Ascending aorta (tissue), 2 donors: ENCODE measurements at regions not wholly inside any gene's neighbourhood (a gene's known extent, or its start where the extent isn't known, plus 50 kb on each side); places are given as distances from the start of the nearest gene placed in this dataset.

Experiments used
- DNase-seq, 2 donors: peaks; one replicate each; pipeline ENCODE4 v3.0.0-alpha.2; 2019; ENCODE audit warnings: low spot score in 2 of 2
- H3K27ac ChIP-seq, 2 donors: fragments of 200-600 bp; sonication (generic); one replicate each; pipeline ENCODE4 v1.5.1; 2016 to 2017; ENCODE audit warnings: mild to moderate bottlenecking in 1 of 2
- H3K27me3 ChIP-seq: fragments of 200-600 bp; sonication (generic); one replicate; pipeline ENCODE4 v1.5.1; 2017
- H3K36me3 ChIP-seq, 2 donors: fragments of 200-600 bp; sonication (generic); one replicate each; pipeline ENCODE4 v1.5.1; 2016
- H3K4me1 ChIP-seq, 2 donors: fragments of 200-600 bp; sonication (generic); one replicate each; pipeline ENCODE4 v1.5.1; 2016 to 2017; ENCODE audit warnings: mild to moderate bottlenecking in 1 of 2
- H3K4me3 ChIP-seq, 2 donors: fragments of 200-600 bp; sonication (generic); one replicate each; pipeline ENCODE4 v1.5.1; 2016 to 2017; ENCODE audit warnings: mild to moderate bottlenecking in 1 of 2
- H3K9me3 ChIP-seq, 2 donors: fragments of 200-600 bp; sonication (generic); one replicate each; pipeline ENCODE4 v1.5.1; 2016
- CTCF ChIP-seq, 3 experiments: fragments of 200-600 bp in 2 of 3; fragments of 450-650 bp in 1 of 3; sonication (generic) in 2 of 3; IDR thresholded peaks; one replicate each; pipeline ENCODE4 v1.5.1; 2016 to 2019; ENCODE audit warnings: antibody characterized with exemption in 3 of 3, mild to moderate bottlenecking in 1 of 3, moderate library complexity in 1 of 3
- intact Hi-C: fragments of 100-400 bp; cut with DNase I; formaldehyde crosslinking; loops from one replicate; pipeline ENCODE4 v1.15.1; 2023

GRCh38 chr13:54841682-54842081 is 1813.1 kb downstream of the OLFM4 start:
- H3K4me3 ChIP-seq, result no peak overlapping the region
- no peak for DNase-seq
- H3K27me3 ChIP-seq, result no peaks in the 10 kb centered on the region
- H3K27ac ChIP-seq, result no peak overlapping the region
- no peaks in the 10 kb centered on the region for H3K4me1 ChIP-seq
- no peaks in the 10 kb centered on the region for H3K9me3 ChIP-seq
- H3K36me3 ChIP-seq, result no peaks in the 10 kb centered on the region
- no peak for TF ChIP-seq CTCF (IDR thresholded peaks at IDR 0.05)
- intact Hi-C loops, result no loop called here

GRCh38 chr13:54845351-54845965 is 1816.8 kb downstream of the OLFM4 start:
- no peaks in the 10 kb centered on the region for H3K9me3 ChIP-seq
- no peaks in the 10 kb centered on the region for H3K36me3 ChIP-seq
- TF ChIP-seq CTCF (IDR thresholded peaks at IDR 0.05), result no peak
- no peak overlapping the region for H3K4me3 ChIP-seq
- intact Hi-C loops, result no loop called here
- H3K4me1 ChIP-seq, result no peaks in the 10 kb centered on the region
- DNase-seq, result no peak
- no peak overlapping the region for H3K27ac ChIP-seq
- H3K27me3 ChIP-seq, result no peaks in the 10 kb centered on the region

- no peak overlapping the region for H3K4me3 ChIP-seq
- no peaks in the 10 kb centered on the region for H3K36me3 ChIP-seq
- no peaks in the 10 kb centered on the region for H3K4me1 ChIP-seq
- intact Hi-C loops, result no loop called here
- H3K27me3 ChIP-seq, result no peaks in the 10 kb centered on the region
- H3K27ac ChIP-seq, result no peak overlapping the region
- DNase-seq, result no peak
- H3K9me3 ChIP-seq, result no peaks in the 10 kb centered on the region
- TF ChIP-seq CTCF (IDR thresholded peaks at IDR 0.05), result no peak
Measured at GRCh38 chr13:54852831-54853230, 1824.2 kb downstream of the OLFM4 start.

- Histone ChIP-seq H3K4me1 (no peaks in the 10 kb centered on the region), H3K27me3 (no peaks in the 10 kb centered on the region), H3K27ac (no peak overlapping the region), H3K4me3 (no peak overlapping the region), H3K36me3 (no peaks in the 10 kb centered on the region), H3K9me3 (no peaks in the 10 kb centered on the region)
- no peak for DNase-seq
- TF ChIP-seq CTCF (IDR thresholded peaks at IDR 0.05), result no peak
- intact Hi-C loops, result no loop called here
Measured at GRCh38 chr13:54859827-54860226, 1831.2 kb downstream of the OLFM4 start.

- Histone ChIP-seq H3K27ac (no peak overlapping the region), H3K27me3 (no peaks in the 10 kb centered on the region), H3K9me3 (no peaks in the 10 kb centered on the region), H3K36me3 (no peaks in the 10 kb centered on the region), H3K4me3 (no peak overlapping the region), H3K4me1 (no peaks in the 10 kb centered on the region)
- TF ChIP-seq CTCF (IDR thresholded peaks at IDR 0.05), result no peak
- intact Hi-C loops, result no loop called here
- DNase-seq, result no peak
Measured at GRCh38 chr13:54875111-54875510, 1846.5 kb downstream of the OLFM4 start.

GRCh38 chr13:54879036-54879435 is 1850.4 kb downstream of the OLFM4 start:
- no peaks in the 10 kb centered on the region for H3K27me3 ChIP-seq
- intact Hi-C loops, result no loop called here
- H3K4me3 ChIP-seq, result no peak overlapping the region
- H3K27ac ChIP-seq, result no peak overlapping the region
- H3K4me1 ChIP-seq, result no peaks in the 10 kb centered on the region
- no peak for TF ChIP-seq CTCF (IDR thresholded peaks at IDR 0.05)
- H3K36me3 ChIP-seq, result no peaks in the 10 kb centered on the region
- no peak for DNase-seq
- H3K9me3 ChIP-seq, result no peaks in the 10 kb centered on the region
